Tongue (tissue), 1 donor: ENCODE measurements at regions not wholly inside any gene's neighbourhood (a gene's known extent, or its start where the extent isn't known, plus 50 kb on each side); places are given as distances from the start of the nearest gene placed in this dataset.
A peak's percentile ranks its signal among the peaks of the same experiment; 100 is the strongest.

Source experiments
- DNase-seq: peaks from one replicate; pipeline ENCODE4 v3.0.0-alpha.2; 2015

- no peak for DNase-seq
These were observed 97.4 kb downstream of the FOXL3 start for GRCh38 chr7:387132-388022.

- no peak for DNase-seq
These were observed 98.3 kb downstream of the FOXL3 start for GRCh38 chr7:388023-388960.

- no peak for DNase-seq
These were observed 99.2 kb downstream of the FOXL3 start for GRCh38 chr7:388961-389701.

GRCh38 chr7:389911-390601 lies 100.1 kb downstream of the FOXL3 start:
- DNase-seq: no peak

GRCh38 chr7:390761-391410 lies 100.9 kb downstream of the FOXL3 start:
- DNase-seq: no peak

- peak; percentile 58 for DNase-seq
These were observed 101.5 kb downstream of the FOXL3 start for GRCh38 chr7:391411-391951.

GRCh38 chr7:391961-392524 lies 102.1 kb downstream of the FOXL3 start:
- DNase-seq: no peak

- DNase-seq: no peak
These were observed 102.9 kb downstream of the FOXL3 start for GRCh38 chr7:392822-393221.

- DNase-seq: no peak
These were observed 105.7 kb downstream of the FOXL3 start for GRCh38 chr7:395643-396042.

GRCh38 chr7:398888-399287 lies 108.9 kb downstream of the FOXL3 start:
- no peak for DNase-seq

- no peak for DNase-seq
These were observed 111.0 kb downstream of the FOXL3 start for GRCh38 chr7:400901-401485.

- DNase-seq: no peak
These were observed 111.5 kb downstream of the FOXL3 start for GRCh38 chr7:401495-401894.

- DNase-seq: no peak
These were observed 114.7 kb downstream of the PDGFA start for GRCh38 chr7:404812-405488.

GRCh38 chr7:405489-406211 lies 114.0 kb downstream of the PDGFA start:
- DNase-seq: peak; percentile 73

- DNase-seq: no peak
These were observed 111.7 kb downstream of the PDGFA start for GRCh38 chr7:407721-408539.

- DNase-seq: no peak
These were observed 110.8 kb downstream of the PDGFA start for GRCh38 chr7:408751-409311.
